Stimulated activated memory B cell treated with anti-CD40 and anti-IgM and Interleukin-4, amounts not matched to agents 10 μg/mL and 1 μg/mL and 100 μg/mL, for 72 hours (primary cell): ENCODE measurements at regions not wholly inside any gene's neighbourhood (a gene's known extent, or its start where the extent isn't known, plus 50 kb on each side); places are given as distances from the start of the nearest gene placed in this dataset.
"Not testable (repeated sequence)": the region's sequence is repeated elsewhere in the genome, so short reads cannot be mapped to it uniquely, and the experiment has no call there.

Experiments used
- ATAC-seq: fragments of 150-1000 bp; cut with Tn5 transposase; 2 replicates; pipeline ENCODE4 v1.10.0; 2021
- H3K27ac Mint-ChIP-seq: one replicate; pipeline ENCODE4 v1.8.0; 2022; ENCODE audit warnings: mild to moderate bottlenecking, mixed read lengths
- H3K27me3 Mint-ChIP-seq: one replicate; pipeline ENCODE4 v1.8.0; 2022; ENCODE audit warnings: mixed read lengths
- H3K36me3 Mint-ChIP-seq: one replicate; pipeline ENCODE4 v1.8.0; 2022; ENCODE audit warnings: mixed read lengths
- H3K4me1 Mint-ChIP-seq: one replicate; pipeline ENCODE4 v1.8.0; 2022; ENCODE audit warnings: mixed read lengths
- H3K4me3 Mint-ChIP-seq: one replicate; pipeline ENCODE4 v1.8.0; 2022; ENCODE audit warnings: mild to moderate bottlenecking, moderate library complexity, mixed read lengths
- H3K9me3 Mint-ChIP-seq: one replicate; pipeline ENCODE4 v1.8.0; 2022; ENCODE audit warnings: mixed read lengths

- H3K4me1 Mint-ChIP-seq, H3K27ac Mint-ChIP-seq, H3K27me3 Mint-ChIP-seq, H3K9me3 Mint-ChIP-seq, ATAC-seq, H3K36me3 Mint-ChIP-seq, H3K4me3 Mint-ChIP-seq: not testable (repeated sequence)
These were observed 51.6 kb upstream of the WAC start for GRCh38 chr10:28481346-28481745.

GRCh38 chr10:28481968-28482367 lies 51.0 kb upstream of the WAC start:
- no peak overlapping the region for H3K4me3 Mint-ChIP-seq
- H3K4me1 Mint-ChIP-seq, result no peaks in the 10 kb centered on the region
- H3K27ac Mint-ChIP-seq, result no peak overlapping the region

More at GRCh38 chr10:28481968-28482367, 51.0 kb upstream of the WAC start:
- H3K27me3 Mint-ChIP-seq, result no peaks in the 10 kb centered on the region
- H3K9me3 Mint-ChIP-seq, result peaks cover 3% of the 10 kb centered on the region
- ATAC-seq, result no peak
- H3K36me3 Mint-ChIP-seq, result no peaks in the 10 kb centered on the region
